K562 (cell line): ENCODE measurements at regions not wholly inside any gene's neighbourhood (a gene's known extent, or its start where the extent isn't known, plus 50 kb on each side); places are given as distances from the start of the nearest gene placed in this dataset.

Source experiments
- HDAC8 ChIP-seq: fragments of 450-650 bp; IDR thresholded peaks from 2 replicates; pipeline ENCODE4 v1.6.1; 2016; ENCODE audit warnings: mild to moderate bottlenecking, missing genetic modification characterization, moderate library complexity, missing compliant biosample characterization
- MTA1 ChIP-seq: fragments of 450-650 bp; IDR thresholded peaks from 2 replicates; pipeline ENCODE4 v1.6.1; 2017; ENCODE audit warnings: borderline replicate concordance
- MYBL2 ChIP-seq, 2 experiments: fragments of 450-650 bp in 1 of 2; sonication (generic) in 1 of 2; formaldehyde crosslinking in 1 of 2; IDR thresholded peaks; 2 replicates each; pipeline versions ENCODE4 v1.6.1 to v1.8.1; 2017 to 2022; ENCODE audit warnings: borderline replicate concordance in 1 of 2, inconsistent platforms in 1 of 2, low read depth in 1 of 2, mild to moderate bottlenecking in 1 of 2, missing genetic modification reagents in 1 of 2, moderate library complexity in 1 of 2
- MYNN ChIP-seq, 2 experiments: sonication (generic); formaldehyde crosslinking in 1 of 2; IDR thresholded peaks; 2 replicates each; pipeline versions ENCODE4 v1.5.0 to v1.6.1; 2016 to 2020; ENCODE audit warnings: antibody characterized with exemption in 1 of 2, missing genetic modification reagents in 1 of 2
- NEUROD1 ChIP-seq: fragments of 150-350 bp; IDR thresholded peaks from 2 replicates; pipeline ENCODE4 v1.6.1; 2014; ENCODE audit warnings: borderline replicate concordance, low read length, low read depth; ENCODE audit not compliant: partially characterized antibody
- NRF1 ChIP-seq, 2 experiments: fragments of 450-650 bp; IDR thresholded peaks in 1 of 2; conservative IDR thresholded peaks in 1 of 2; 2 replicates each; pipeline ENCODE4 v1.6.1; 2014; ENCODE audit warnings: mild to moderate bottlenecking in 2 of 2
- U2AF1 ChIP-seq: fragments of 200-400 bp; formaldehyde crosslinking; optimal IDR thresholded peaks from 2 replicates; pipeline ENCODE3; 2017; ENCODE audit warnings: mild to moderate bottlenecking, low read depth, low read length, moderate library complexity
- TF ChIP-seq, protein P1 (sequence below): sonication (generic); formaldehyde crosslinking; IDR thresholded peaks from 2 replicates; pipeline ENCODE4 v1.8.0; 2023; ENCODE audit warnings: mild to moderate bottlenecking, missing genetic modification reagents
- TF ChIP-seq, protein P2 (sequence below): fragments of 450-650 bp; formaldehyde crosslinking; conservative IDR thresholded peaks from 2 replicates; pipeline ENCODE4 v1.4.0; 2022; ENCODE audit warnings: mild to moderate bottlenecking, missing genetic modification characterization

GRCh38 chr22:48672387-48672786, 1155.3 kb downstream of the BRD1 start (continued):
- TF ChIP-seq MYBL2 (IDR thresholded peaks at IDR 0.05; ENCODE audit: low read depth) (no peak), MYBL2 (CRISPR knock-in tag; IDR thresholded peaks at IDR 0.05; ENCODE audit: borderline replicate concordance) (no peak), MTA1 (no peak), NRF1 (conservative IDR thresholded peaks at IDR 0.05 in 1 of 2, IDR thresholded peaks at IDR 0.05 in 1 of 2) (no peak), HDAC8 (tag) (no peak), U2AF1 (no peak), MYNN (IDR thresholded peaks at IDR 0.05) (no peak), MYNN (CRISPR knock-in tag; IDR thresholded peaks at IDR 0.05) (no peak), NEUROD1 (no peak)
- TF ChIP-seq, protein P1, sequence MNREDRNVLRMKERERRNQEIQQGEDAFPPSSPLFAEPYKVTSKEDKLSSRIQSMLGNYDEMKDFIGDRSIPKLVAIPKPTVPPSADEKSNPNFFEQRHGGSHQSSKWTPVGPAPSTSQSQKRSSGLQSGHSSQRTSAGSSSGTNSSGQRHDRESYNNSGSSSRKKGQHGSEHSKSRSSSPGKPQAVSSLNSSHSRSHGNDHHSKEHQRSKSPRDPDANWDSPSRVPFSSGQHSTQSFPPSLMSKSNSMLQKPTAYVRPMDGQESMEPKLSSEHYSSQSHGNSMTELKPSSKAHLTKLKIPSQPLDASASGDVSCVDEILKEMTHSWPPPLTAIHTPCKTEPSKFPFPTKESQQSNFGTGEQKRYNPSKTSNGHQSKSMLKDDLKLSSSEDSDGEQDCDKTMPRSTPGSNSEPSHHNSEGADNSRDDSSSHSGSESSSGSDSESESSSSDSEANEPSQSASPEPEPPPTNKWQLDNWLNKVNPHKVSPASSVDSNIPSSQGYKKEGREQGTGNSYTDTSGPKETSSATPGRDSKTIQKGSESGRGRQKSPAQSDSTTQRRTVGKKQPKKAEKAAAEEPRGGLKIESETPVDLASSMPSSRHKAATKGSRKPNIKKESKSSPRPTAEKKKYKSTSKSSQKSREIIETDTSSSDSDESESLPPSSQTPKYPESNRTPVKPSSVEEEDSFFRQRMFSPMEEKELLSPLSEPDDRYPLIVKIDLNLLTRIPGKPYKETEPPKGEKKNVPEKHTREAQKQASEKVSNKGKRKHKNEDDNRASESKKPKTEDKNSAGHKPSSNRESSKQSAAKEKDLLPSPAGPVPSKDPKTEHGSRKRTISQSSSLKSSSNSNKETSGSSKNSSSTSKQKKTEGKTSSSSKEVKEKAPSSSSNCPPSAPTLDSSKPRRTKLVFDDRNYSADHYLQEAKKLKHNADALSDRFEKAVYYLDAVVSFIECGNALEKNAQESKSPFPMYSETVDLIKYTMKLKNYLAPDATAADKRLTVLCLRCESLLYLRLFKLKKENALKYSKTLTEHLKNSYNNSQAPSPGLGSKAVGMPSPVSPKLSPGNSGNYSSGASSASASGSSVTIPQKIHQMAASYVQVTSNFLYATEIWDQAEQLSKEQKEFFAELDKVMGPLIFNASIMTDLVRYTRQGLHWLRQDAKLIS (CRISPR knock-in tag): no peak
- TF ChIP-seq, protein P2, sequence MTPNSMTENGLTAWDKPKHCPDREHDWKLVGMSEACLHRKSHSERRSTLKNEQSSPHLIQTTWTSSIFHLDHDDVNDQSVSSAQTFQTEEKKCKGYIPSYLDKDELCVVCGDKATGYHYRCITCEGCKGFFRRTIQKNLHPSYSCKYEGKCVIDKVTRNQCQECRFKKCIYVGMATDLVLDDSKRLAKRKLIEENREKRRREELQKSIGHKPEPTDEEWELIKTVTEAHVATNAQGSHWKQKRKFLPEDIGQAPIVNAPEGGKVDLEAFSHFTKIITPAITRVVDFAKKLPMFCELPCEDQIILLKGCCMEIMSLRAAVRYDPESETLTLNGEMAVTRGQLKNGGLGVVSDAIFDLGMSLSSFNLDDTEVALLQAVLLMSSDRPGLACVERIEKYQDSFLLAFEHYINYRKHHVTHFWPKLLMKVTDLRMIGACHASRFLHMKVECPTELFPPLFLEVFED (CRISPR knock-in tag): no peak
- TF ChIP-seq, all 486 proteins: peak for 0
